C4-2B (cell line): ENCODE measurements at regions not wholly inside any gene's neighbourhood (a gene's known extent, or its start where the extent isn't known, plus 50 kb on each side); places are given as distances from the start of the nearest gene placed in this dataset.

Source experiments
- ZFX ChIP-seq: fragments of 450-650 bp; IDR thresholded peaks from 2 replicates; pipeline ENCODE4 v1.6.1; 2017
- TF ChIP-seq, protein P1 (sequence below): fragments of 450-650 bp; conservative IDR thresholded peaks from 2 replicates; pipeline ENCODE4 v1.5.1; 2017; ENCODE audit warnings: mild to moderate bottlenecking

DNA sequence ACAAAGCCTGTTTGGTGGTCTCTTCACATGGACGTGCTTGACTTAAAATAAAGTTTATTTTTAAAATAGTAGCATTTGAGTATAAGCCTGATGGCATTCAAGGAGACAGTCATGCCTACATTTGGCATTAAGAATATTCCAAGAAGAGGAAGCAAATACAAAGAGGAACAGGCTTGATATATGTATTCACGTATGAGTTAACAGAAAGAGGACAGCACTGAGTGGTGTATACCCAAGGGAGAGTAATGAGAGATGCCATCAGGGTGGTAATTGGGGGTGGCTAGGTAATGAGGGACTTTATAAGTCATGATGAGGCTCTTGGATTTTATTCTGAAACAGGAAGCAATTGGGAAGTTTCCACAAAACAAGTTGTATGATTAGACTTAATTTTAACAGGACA is 363.3 kb downstream of the SEMA3D start:
- TF ChIP-seq, protein P1, sequence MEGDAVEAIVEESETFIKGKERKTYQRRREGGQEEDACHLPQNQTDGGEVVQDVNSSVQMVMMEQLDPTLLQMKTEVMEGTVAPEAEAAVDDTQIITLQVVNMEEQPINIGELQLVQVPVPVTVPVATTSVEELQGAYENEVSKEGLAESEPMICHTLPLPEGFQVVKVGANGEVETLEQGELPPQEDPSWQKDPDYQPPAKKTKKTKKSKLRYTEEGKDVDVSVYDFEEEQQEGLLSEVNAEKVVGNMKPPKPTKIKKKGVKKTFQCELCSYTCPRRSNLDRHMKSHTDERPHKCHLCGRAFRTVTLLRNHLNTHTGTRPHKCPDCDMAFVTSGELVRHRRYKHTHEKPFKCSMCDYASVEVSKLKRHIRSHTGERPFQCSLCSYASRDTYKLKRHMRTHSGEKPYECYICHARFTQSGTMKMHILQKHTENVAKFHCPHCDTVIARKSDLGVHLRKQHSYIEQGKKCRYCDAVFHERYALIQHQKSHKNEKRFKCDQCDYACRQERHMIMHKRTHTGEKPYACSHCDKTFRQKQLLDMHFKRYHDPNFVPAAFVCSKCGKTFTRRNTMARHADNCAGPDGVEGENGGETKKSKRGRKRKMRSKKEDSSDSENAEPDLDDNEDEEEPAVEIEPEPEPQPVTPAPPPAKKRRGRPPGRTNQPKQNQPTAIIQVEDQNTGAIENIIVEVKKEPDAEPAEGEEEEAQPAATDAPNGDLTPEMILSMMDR = no peak
- TF ChIP-seq ZFX = no peak
